Liver (tissue), 8 donors: ENCODE measurements at regions not wholly inside any gene's neighbourhood (a gene's known extent, or its start where the extent isn't known, plus 50 kb on each side); places are given as distances from the start of the nearest gene placed in this dataset.
A peak's percentile ranks its signal among the peaks of the same experiment; 100 is the strongest.

Source experiments
- DNase-seq: peaks from one replicate; pipeline ENCODE4 v3.0.0-alpha.2; 2017; ENCODE audit warnings: low spot score
- H3K27ac ChIP-seq, 2 donors: one replicate each; pipeline ENCODE4 v1.7.0; 2013; ENCODE audit warnings: inconsistent platforms in 2 of 2, low read length in 2 of 2, control low read depth in 1 of 2, low read depth in 1 of 2, mild to moderate bottlenecking in 1 of 2
- H3K27me3 ChIP-seq, 4 donors: one replicate each; pipeline versions ENCODE4 v1.6.1 to v1.7.0; 2013; ENCODE audit warnings: low read length in 3 of 4, inconsistent platforms in 1 of 4, mild to moderate bottlenecking in 1 of 4, moderate library complexity in 1 of 4; ENCODE audit not compliant: control insufficient read depth in 4 of 4, insufficient read depth in 4 of 4
- H3K36me3 ChIP-seq, 4 donors: one replicate each; pipeline versions ENCODE4 v1.6.1 to v1.7.0; 2013; ENCODE audit warnings: low read length in 3 of 4, mild to moderate bottlenecking in 3 of 4, low read depth in 1 of 4, moderate library complexity in 1 of 4; ENCODE audit not compliant: control insufficient read depth in 4 of 4, insufficient read depth in 3 of 4
- H3K4me1 ChIP-seq, 4 donors: one replicate each; pipeline versions ENCODE4 v1.6.1 to v1.7.0; 2013; ENCODE audit warnings: low read length in 3 of 4, mild to moderate bottlenecking in 3 of 4, moderate library complexity in 1 of 4; ENCODE audit not compliant: control insufficient read depth in 4 of 4, insufficient read depth in 4 of 4
- H3K4me3 ChIP-seq, 3 donors: one replicate each; pipeline versions ENCODE4 v1.6.1 to v1.7.0; 2013; ENCODE audit warnings: low read length in 3 of 3, control low read depth in 1 of 3, low read depth in 1 of 3, mild to moderate bottlenecking in 1 of 3
- H3K9ac ChIP-seq, 2 donors: one replicate each; pipeline ENCODE4 v1.7.0; 2013; ENCODE audit warnings: low read length in 2 of 2, mild to moderate bottlenecking in 2 of 2, moderate library complexity in 2 of 2, control low read depth in 1 of 2, low read depth in 1 of 2
- H3K9me3 ChIP-seq, 4 donors: one replicate each; pipeline versions ENCODE4 v1.6.1 to v1.7.0; 2013; ENCODE audit warnings: low read length in 3 of 4; ENCODE audit not compliant: control insufficient read depth in 4 of 4
- HNF4A ChIP-seq, 2 donors: conservative IDR thresholded peaks; 2 replicates each; pipeline ENCODE4 v1.6.1; 2016; ENCODE audit warnings: antibody characterized with exemption in 2 of 2, mild to moderate bottlenecking in 2 of 2
- HNF4G ChIP-seq: IDR thresholded peaks from 2 replicates; pipeline ENCODE4 v1.6.1; 2016; ENCODE audit warnings: antibody characterized with exemption
- NR2F2 ChIP-seq: IDR thresholded peaks from 2 replicates; pipeline ENCODE4 v1.6.1; 2016; ENCODE audit warnings: antibody characterized with exemption
- RAD21 ChIP-seq, 2 donors: IDR thresholded peaks; 2 replicates each; pipeline ENCODE4 v1.6.1; 2016; ENCODE audit warnings: antibody characterized with exemption in 2 of 2, mild to moderate bottlenecking in 2 of 2
- YY1 ChIP-seq: IDR thresholded peaks from 2 replicates; pipeline ENCODE4 v1.6.1; 2016; ENCODE audit warnings: antibody characterized with exemption, mild to moderate bottlenecking
- WGBS: extraction: QIAGEN DNeasy Blood & Tissue Kit; methylation state at CpG from one replicate; pipeline ENCODE4 v1.1.7; 2013; 5-methylcytosine and 5-hydroxymethylcytosine counted together
- TF ChIP-seq, protein P1 (sequence below): fragments of 150-350 bp; IDR thresholded peaks from 2 replicates; pipeline ENCODE4 v1.5.1; 2017; ENCODE audit warnings: improper control_type of control experiment, low read depth, low read length; ENCODE audit not compliant: missing input control
- TF ChIP-seq, protein P2 (sequence below): IDR thresholded peaks from 2 replicates; pipeline ENCODE4 v1.6.1; 2016; ENCODE audit warnings: antibody characterized with exemption
- TF ChIP-seq, protein P3 (sequence below): IDR thresholded peaks from 2 replicates; pipeline ENCODE4 v1.6.1; 2016; ENCODE audit warnings: antibody characterized with exemption
- TF ChIP-seq, protein P4 (sequence below): IDR thresholded peaks from 2 replicates; pipeline ENCODE4 v1.6.1; 2016; ENCODE audit warnings: antibody characterized with exemption, mild to moderate bottlenecking
- donor health status: healthy.
- donor health status: healthy.
- donor health status: healthy.
- donor health status: healthy.
- donor health status: healthy.

DNA sequence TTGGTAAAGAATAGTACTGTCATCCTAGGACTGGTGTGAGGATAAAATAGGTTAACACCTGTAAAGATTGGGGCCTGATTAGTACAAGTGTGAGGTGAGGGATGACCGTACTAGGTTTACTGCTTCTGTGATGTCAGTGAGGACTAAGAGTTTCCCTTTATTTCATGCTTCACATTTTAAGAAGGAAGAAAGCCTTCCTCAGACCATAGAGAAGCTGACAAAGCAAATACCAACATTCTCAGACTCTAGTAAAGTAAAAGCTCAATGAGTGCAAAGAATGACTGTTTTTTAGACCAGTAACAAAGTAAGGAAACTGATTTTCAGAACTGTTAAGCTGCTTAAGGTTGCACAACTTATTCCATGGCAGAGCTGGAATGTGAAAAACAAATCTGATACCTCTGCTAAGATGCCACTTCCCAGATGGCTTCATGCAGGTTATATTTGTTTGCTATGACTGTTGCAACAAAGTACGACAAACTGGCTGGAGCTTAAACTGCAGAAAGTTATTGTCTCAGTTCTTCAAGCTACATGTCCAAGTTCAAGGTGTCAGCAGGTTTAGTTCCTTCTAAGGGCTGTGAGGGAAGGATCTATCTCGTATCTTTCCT lies 354.9 kb downstream of the RSL24D1 start:
- 66% methylated on average over 3 of the region's 3 CpGs for WGBS
- no peak for DNase-seq
- Histone ChIP-seq H3K27ac (no peak overlapping the region), H3K9ac (no peak overlapping the region), H3K9me3 (no peaks in the 10 kb centered on the region), H3K4me3 (no peak overlapping the region), H3K27me3 (no peaks in the 10 kb centered on the region), H3K36me3 (no peaks in the 10 kb centered on the region), H3K4me1 (no peaks in the 10 kb centered on the region)
- no peak for TF ChIP-seq HNF4A (conservative IDR thresholded peaks at IDR 0.05)
- TF ChIP-seq NR2F2: no peak
- TF ChIP-seq, protein P1, sequence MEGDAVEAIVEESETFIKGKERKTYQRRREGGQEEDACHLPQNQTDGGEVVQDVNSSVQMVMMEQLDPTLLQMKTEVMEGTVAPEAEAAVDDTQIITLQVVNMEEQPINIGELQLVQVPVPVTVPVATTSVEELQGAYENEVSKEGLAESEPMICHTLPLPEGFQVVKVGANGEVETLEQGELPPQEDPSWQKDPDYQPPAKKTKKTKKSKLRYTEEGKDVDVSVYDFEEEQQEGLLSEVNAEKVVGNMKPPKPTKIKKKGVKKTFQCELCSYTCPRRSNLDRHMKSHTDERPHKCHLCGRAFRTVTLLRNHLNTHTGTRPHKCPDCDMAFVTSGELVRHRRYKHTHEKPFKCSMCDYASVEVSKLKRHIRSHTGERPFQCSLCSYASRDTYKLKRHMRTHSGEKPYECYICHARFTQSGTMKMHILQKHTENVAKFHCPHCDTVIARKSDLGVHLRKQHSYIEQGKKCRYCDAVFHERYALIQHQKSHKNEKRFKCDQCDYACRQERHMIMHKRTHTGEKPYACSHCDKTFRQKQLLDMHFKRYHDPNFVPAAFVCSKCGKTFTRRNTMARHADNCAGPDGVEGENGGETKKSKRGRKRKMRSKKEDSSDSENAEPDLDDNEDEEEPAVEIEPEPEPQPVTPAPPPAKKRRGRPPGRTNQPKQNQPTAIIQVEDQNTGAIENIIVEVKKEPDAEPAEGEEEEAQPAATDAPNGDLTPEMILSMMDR: no peak
- TF ChIP-seq RAD21 (IDR thresholded peaks at IDR 0.05): no peak
- TF ChIP-seq, protein P2, sequence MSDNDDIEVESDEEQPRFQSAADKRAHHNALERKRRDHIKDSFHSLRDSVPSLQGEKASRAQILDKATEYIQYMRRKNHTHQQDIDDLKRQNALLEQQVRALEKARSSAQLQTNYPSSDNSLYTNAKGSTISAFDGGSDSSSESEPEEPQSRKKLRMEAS: no peak
- TF ChIP-seq, protein P3, sequence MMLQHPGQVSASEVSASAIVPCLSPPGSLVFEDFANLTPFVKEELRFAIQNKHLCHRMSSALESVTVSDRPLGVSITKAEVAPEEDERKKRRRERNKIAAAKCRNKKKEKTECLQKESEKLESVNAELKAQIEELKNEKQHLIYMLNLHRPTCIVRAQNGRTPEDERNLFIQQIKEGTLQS: no peak
- no peak for TF ChIP-seq YY1
- no peak for TF ChIP-seq HNF4G

DNA sequence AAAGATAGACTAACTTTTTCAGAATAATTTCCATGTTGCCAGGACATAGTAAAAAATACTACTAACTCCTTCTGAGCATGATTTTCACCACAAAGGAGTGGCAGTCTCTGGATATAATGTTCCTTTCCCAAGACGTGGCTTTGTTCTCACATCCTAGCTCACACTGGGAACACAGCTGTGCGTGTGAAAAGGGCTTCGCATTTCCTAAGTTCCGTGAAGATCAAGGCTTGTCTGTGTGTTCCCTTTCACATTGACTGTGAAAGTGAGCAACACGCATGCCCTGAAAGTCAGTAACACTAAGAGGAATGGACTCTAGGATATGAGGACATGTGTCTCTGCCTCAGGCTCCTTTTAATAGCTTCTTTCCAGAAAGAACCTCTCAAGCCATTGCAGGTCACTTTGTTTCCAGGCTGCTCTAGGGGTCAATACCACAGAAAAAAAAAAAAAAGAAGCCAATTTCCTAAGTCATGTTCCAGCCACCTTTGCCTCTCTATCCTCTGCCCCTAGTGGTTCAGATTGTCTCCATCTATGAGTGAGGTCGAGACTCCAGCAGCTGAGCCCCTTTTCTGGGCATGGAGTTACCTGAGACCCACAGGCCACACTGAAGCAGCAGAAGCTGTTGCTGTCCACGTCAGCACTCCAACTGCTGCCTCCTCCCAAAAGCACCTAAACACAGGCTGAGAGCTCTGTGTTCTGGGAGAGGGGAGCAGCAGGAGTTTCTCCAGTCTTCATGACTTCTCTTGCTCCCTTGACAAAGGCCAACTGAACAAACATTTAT lies 355.9 kb downstream of the RSL24D1 start:
- H3K4me1 ChIP-seq: no peaks in the 10 kb centered on the region
- no peak for DNase-seq
- H3K27me3 ChIP-seq: no peaks in the 10 kb centered on the region
- no peaks in the 10 kb centered on the region for H3K9me3 ChIP-seq
- no peak overlapping the region for H3K27ac ChIP-seq
- TF ChIP-seq, protein P1: no peak
- TF ChIP-seq, protein P4, sequence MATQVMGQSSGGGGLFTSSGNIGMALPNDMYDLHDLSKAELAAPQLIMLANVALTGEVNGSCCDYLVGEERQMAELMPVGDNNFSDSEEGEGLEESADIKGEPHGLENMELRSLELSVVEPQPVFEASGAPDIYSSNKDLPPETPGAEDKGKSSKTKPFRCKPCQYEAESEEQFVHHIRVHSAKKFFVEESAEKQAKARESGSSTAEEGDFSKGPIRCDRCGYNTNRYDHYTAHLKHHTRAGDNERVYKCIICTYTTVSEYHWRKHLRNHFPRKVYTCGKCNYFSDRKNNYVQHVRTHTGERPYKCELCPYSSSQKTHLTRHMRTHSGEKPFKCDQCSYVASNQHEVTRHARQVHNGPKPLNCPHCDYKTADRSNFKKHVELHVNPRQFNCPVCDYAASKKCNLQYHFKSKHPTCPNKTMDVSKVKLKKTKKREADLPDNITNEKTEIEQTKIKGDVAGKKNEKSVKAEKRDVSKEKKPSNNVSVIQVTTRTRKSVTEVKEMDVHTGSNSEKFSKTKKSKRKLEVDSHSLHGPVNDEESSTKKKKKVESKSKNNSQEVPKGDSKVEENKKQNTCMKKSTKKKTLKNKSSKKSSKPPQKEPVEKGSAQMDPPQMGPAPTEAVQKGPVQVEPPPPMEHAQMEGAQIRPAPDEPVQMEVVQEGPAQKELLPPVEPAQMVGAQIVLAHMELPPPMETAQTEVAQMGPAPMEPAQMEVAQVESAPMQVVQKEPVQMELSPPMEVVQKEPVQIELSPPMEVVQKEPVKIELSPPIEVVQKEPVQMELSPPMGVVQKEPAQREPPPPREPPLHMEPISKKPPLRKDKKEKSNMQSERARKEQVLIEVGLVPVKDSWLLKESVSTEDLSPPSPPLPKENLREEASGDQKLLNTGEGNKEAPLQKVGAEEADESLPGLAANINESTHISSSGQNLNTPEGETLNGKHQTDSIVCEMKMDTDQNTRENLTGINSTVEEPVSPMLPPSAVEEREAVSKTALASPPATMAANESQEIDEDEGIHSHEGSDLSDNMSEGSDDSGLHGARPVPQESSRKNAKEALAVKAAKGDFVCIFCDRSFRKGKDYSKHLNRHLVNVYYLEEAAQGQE: peak; percentile 48
- no peak overlapping the region for H3K9ac ChIP-seq
- no peak overlapping the region for H3K4me3 ChIP-seq
- 64% methylated on average over 7 of the region's 7 CpGs for whole genome bisulfite sequencing
- no peaks in the 10 kb centered on the region for H3K36me3 ChIP-seq
